Prostate gland (tissue), 2 donors: ENCODE measurements at regions not wholly inside any gene's neighbourhood (a gene's known extent, or its start where the extent isn't known, plus 50 kb on each side); places are given as distances from the start of the nearest gene placed in this dataset.

Source experiments
- DNase-seq: peaks from one replicate; pipeline ENCODE4 v3.0.0-alpha.2; 2019; ENCODE audit warnings: low spot score
- H3K27ac ChIP-seq, 2 donors: fragments of 200-600 bp; sonication (generic); 2 replicates each; pipeline ENCODE4 v1.5.1; 2017 to 2019
- H3K27me3 ChIP-seq: fragments of 200-600 bp; sonication (generic); replicated peaks from 2 replicates; pipeline ENCODE4 v1.5.1; 2019; ENCODE audit not compliant: insufficient read depth
- H3K36me3 ChIP-seq, 2 donors: fragments of 200-600 bp; sonication (generic); 1 replicate in 1 of 2; 2 replicates in 1 of 2; pipeline versions ENCODE4 v1.5.1 to v1.8.1; 2017 to 2019
- H3K4me1 ChIP-seq: fragments of 200-600 bp; sonication (generic); replicated peaks from 2 replicates; pipeline ENCODE4 v1.5.1; 2019
- H3K4me3 ChIP-seq, 2 donors: fragments of 200-600 bp; sonication (generic); 2 replicates each; pipeline ENCODE4 v1.5.1; 2017 to 2019
- H3K9me3 ChIP-seq: fragments of 200-600 bp; sonication (generic); 2 replicates; pipeline ENCODE4 v1.5.1; 2017
- CTCF ChIP-seq, 4 experiments: fragments of 200-600 bp in 2 of 4; fragments of 450-650 bp in 2 of 4; sonication (generic) in 2 of 4; IDR thresholded peaks; 1 replicate in 3 of 4; 2 replicates in 1 of 4; pipeline ENCODE4 v1.5.1; 2016 to 2019; ENCODE audit warnings: antibody characterized with exemption in 4 of 4, mild to moderate bottlenecking in 2 of 4, moderate library complexity in 2 of 4
- POLR2A ChIP-seq: fragments of 450-650 bp; IDR thresholded peaks from one replicate; pipeline ENCODE4 v1.6.1; 2016; ENCODE audit warnings: antibody characterized with exemption, mild to moderate bottlenecking
- POLR2AphosphoS5 ChIP-seq: sonication (generic); formaldehyde crosslinking; IDR thresholded peaks from one replicate; pipeline ENCODE4 v1.6.1; 2017; ENCODE audit warnings: antibody characterized with exemption
- WGBS: methylation state at CpG from one replicate; pipeline ENCODE4 v1.1.5; 2018; 5-methylcytosine and 5-hydroxymethylcytosine counted together
- intact Hi-C: fragments of 100-400 bp; cut with DNase I; formaldehyde crosslinking; loops from one replicate; pipeline ENCODE4 v1.14.2; 2022

- Histone ChIP-seq H3K27me3 (no peaks in the 10 kb centered on the region), H3K9me3 (no peaks in the 10 kb centered on the region), H3K4me3 (no peak overlapping the region), H3K4me1 (no peaks in the 10 kb centered on the region), H3K36me3 (no peaks in the 10 kb centered on the region), H3K27ac (no peak overlapping the region)
- no peak for DNase-seq
- intact Hi-C loops: no loop called here
- WGBS: 91% methylated on average over 6 of the region's 6 CpGs
- TF ChIP-seq POLR2AphosphoS5: no peak
- TF ChIP-seq CTCF (IDR thresholded peaks at IDR 0.05): no peak
These were observed 459.3 kb upstream of the ZNF608 start for GRCh38 chr5:125205601-125206225.

- Histone ChIP-seq H3K4me1 (no peaks in the 10 kb centered on the region), H3K27ac (no peak overlapping the region), H3K27me3 (no peaks in the 10 kb centered on the region), H3K36me3 (no peaks in the 10 kb centered on the region), H3K9me3 (no peaks in the 10 kb centered on the region), H3K4me3 (no peak overlapping the region)
- no peak for TF ChIP-seq CTCF (IDR thresholded peaks at IDR 0.05)
- TF ChIP-seq POLR2A: no peak
- TF ChIP-seq POLR2AphosphoS5: no peak
- intact Hi-C loops: no loop called here
- DNase-seq: no peak
These were observed 461.4 kb upstream of the ZNF608 start for GRCh38 chr5:125207856-125208255.

- H3K27me3 ChIP-seq: no peaks in the 10 kb centered on the region
- TF ChIP-seq CTCF (IDR thresholded peaks at IDR 0.05) (no peak), POLR2AphosphoS5 (no peak), POLR2A (no peak)
- no peak overlapping the region for H3K4me3 ChIP-seq
- DNase-seq: no peak
- intact Hi-C loops: no loop called here
- H3K9me3 ChIP-seq: no peaks in the 10 kb centered on the region
- H3K4me1 ChIP-seq: no peaks in the 10 kb centered on the region
- H3K36me3 ChIP-seq: no peaks in the 10 kb centered on the region
- WGBS: 88% methylated on average over 2 of the region's 2 CpGs
- no peak overlapping the region for H3K27ac ChIP-seq
These were observed 463.2 kb upstream of the ZNF608 start for GRCh38 chr5:125209650-125210049.

- H3K36me3 ChIP-seq: no peaks in the 10 kb centered on the region
- H3K4me3 ChIP-seq: no peak overlapping the region
- H3K4me1 ChIP-seq: no peaks in the 10 kb centered on the region
- WGBS: 54% methylated on average over 1 of the region's 1 CpG
- no peak overlapping the region for H3K27ac ChIP-seq
- no peaks in the 10 kb centered on the region for H3K9me3 ChIP-seq
- DNase-seq: no peak
- no peak for TF ChIP-seq POLR2AphosphoS5
- no peak for TF ChIP-seq POLR2A
- TF ChIP-seq CTCF (IDR thresholded peaks at IDR 0.05): no peak
- no peaks in the 10 kb centered on the region for H3K27me3 ChIP-seq
- intact Hi-C loops: no loop called here
These were observed 464.0 kb upstream of the ZNF608 start for GRCh38 chr5:125210242-125210947.

GRCh38 chr5:125214080-125214479 lies 467.6 kb upstream of the ZNF608 start:
- Histone ChIP-seq H3K9me3 (no peaks in the 10 kb centered on the region), H3K4me3 (no peak overlapping the region), H3K36me3 (no peaks in the 10 kb centered on the region), H3K27me3 (no peaks in the 10 kb centered on the region), H3K4me1 (no peaks in the 10 kb centered on the region), H3K27ac (no peak overlapping the region)
- TF ChIP-seq CTCF (IDR thresholded peaks at IDR 0.05) (no peak), POLR2AphosphoS5 (no peak), POLR2A (no peak)
- intact Hi-C loops: no loop called here
- DNase-seq: no peak
- 85% methylated on average over 3 of the region's 3 CpGs for WGBS
